EH (cell line): ENCODE measurements at regions not wholly inside any gene's neighbourhood (a gene's known extent, or its start where the extent isn't known, plus 50 kb on each side); places are given as distances from the start of the nearest gene placed in this dataset.

ENCODE experiments used
- DNase-seq: peaks from one replicate; pipeline ENCODE4 v3.0.0-alpha.2; 2015; ENCODE audit warnings: low read depth

DNA sequence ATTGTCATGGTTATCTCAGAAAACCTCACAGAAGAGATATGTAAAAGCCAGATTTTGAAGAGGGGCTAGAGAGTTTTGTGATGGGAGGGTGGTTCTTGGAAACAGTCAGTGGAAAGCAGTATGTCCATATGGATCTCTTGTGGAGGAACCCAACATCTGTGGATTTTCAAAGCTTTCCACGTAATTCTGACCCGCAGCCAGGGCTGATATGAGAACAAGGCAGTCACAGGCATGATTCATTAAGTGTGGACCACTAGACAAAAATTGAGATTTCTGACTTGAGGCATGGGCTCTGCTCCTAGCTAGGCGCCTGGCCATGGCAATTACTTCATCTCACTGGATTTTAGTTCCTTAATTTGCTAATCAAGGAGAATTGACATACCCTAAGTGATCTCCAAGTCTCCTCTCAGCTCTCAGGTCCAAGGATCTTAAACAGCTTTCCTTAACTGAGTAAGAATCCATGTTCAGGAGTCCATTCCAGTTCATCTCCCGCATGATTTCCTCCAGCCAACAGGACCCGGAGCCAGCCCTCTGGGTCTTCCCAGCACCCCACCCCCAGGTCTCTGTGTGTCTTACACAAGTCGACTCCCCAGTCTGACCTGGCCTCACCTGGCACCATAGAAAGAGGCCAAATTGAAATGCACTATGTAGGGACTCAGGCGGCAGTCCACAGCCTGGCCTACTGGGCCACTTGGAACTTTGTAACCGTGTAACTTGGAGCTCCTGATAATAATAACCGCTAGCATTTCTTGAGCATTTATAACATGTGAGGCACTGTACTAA lies 176.3 kb upstream of the PARP11 start:
- no peak for DNase-seq

DNA sequence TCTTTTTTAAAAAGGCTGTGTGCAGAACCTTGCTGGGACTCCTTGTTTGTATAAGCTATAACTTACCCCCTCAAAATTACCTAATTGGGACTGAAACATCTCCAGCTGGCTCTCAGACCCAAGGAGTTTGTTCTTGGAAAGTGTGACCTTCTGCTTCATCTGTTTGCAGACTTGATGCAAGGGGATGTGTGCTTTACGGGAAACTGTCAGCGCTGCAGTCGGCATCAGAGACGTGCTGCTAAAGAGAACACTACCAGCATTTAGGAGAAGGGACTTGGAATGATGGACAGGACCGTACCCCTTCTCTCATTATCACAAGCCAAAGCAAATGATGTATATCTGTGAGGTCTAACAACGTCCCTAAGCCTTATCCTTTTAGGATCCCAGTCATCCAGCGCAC lies 174.2 kb upstream of the PARP11 start:
- DNase-seq: no peak

DNA sequence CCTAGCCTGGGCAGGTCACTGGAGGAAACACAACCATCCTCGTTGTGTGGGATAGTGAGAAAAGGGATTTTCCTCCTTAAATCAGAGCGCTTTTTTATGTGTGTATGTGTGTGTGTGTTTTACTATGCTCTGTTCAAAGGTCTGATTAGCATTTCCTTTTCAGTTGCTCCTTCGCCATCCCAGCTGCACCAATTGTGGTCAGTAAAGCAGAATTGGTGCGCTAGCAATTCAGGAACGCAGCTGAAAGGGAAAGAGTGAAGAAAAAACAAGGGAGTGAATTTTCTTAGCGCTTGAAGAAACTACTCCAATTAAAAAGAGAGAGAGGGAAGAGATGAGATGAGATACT lies 173.3 kb upstream of the PARP11 start:
- DNase-seq: no peak

DNA sequence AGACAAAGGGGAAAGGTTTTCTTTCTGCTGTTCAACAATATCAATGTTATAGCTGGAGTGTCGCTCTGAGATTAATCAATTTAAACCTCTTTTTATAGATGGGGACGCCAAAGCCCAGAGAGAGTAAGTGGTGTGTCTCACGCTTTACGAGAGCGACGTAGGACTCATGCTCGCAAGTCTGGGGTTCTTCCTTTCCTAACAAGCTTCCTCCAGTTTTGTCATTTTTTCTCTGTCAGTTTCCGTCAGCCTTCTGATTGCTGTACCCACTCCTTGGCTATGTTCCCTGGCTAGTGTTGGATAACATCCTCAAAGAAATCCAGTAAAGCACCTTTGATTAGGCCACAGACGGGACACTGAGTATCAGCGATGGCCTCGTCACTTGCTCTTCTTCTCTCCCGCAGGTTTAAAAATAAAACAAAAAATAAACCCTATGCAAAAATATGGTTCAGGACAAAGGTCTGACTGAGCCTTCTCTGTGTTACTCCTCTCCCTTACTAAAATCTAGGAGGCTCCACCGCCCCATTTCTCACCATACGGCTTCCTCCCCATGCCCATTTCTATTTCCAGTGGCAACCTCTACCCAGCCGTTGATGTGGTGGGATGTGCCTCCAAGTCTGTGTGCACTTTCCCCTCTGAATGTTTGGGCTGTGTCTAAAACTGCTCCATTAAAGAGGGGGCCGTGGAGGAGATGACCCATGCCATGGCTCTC lies 172.7 kb upstream of the PARP11 start:
- no peak for DNase-seq

DNA sequence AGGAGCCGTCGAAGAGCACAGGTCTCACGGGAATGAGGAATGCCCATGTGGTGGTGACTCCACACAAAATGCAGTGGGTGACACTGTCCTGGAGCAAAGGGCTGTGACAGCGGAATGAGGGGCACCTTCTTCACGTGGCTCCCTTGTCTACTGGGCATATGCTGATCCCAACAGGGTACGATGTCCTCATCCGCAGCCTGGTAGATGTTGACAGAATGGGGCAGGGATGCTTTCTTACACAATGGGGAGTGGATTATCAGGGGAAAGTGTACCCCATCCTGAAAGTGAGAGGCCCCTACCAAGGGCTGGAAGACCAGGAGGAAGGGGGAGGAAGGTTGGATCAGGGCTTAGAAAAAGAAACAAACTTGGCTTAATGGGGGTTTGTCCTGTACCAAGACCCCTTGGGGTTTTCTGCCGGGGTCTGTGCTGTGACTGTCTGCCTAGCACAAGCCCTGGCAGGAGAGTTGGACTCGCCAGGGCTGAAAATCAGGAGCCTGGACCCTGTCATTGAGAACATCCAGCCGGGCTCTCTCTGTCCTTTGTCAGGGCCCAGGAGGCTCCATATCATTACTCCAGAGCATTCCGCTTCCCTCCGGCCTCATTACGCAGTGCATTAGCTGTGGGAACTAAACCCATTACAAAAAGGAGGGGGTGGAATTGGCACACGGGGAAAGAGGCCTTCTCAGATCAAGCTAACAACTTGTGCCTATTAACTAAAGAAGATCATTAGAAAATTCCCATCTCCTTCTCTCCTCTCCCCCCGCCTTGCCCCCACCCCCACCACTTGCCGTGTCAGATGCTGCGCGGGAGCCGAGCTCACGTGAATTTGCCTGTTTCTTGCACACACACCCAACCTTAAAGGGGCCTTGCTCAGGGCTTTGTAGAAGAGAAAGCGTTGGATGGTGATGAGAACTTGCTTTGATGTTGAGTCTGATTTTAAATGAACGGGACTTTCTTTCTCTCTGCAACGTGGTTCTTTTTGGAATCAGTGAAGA lies 171.8 kb upstream of the PARP11 start:
- DNase-seq: no peak

DNA sequence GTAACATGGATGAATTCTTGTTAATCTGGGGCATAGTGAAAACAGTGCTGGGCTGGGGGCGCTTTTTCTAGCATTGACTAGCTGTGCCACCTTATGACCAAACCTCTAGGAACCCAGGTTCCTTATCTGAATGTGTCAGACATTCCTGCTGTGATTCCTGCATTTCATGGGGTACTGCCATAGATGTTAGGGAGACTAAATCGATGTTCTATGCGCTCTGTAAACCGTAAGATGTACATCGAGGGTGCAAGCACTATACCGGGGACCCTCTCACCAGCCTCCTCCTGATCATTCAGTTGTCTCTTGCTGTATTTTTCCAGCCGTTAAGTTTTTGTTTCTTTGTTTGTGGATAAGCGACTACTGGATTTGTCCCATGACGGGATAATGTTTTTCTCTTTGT lies 170.9 kb upstream of the PARP11 start:
- DNase-seq: no peak

DNA sequence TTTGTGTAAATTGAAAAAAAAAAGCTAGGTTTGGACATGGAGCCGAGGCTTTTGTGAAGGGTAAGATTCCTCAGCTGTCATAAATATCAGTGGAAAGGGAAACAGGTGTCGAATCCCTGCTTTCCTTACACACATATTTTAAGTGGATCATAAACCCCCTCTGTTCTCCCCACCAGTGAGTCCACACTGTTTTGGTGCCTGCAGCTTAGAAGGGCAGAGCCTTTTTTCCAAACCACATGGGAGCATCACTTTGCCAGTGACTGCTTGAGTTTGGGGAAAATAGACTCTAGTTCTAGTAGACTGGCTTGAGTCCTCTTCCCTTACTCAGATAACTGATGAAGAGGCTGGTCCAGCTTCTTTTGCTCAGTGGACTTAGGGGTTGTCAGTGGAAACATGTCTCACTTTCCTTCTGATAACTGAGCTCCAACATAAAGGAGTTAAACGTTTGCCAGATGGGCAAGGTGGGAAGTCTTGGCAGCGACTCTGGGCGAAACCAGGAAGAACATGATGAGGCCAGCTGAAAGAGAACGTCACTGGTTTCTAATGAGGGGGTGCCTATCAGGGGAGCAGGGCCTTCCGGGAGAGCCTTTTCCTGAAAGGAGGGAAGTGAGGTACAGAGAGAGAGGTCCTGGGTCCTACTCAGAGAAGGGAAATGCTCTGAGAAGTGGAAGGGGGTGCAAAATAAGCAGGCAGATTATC lies 168.1 kb upstream of the PARP11 start:
- DNase-seq: no peak

DNA sequence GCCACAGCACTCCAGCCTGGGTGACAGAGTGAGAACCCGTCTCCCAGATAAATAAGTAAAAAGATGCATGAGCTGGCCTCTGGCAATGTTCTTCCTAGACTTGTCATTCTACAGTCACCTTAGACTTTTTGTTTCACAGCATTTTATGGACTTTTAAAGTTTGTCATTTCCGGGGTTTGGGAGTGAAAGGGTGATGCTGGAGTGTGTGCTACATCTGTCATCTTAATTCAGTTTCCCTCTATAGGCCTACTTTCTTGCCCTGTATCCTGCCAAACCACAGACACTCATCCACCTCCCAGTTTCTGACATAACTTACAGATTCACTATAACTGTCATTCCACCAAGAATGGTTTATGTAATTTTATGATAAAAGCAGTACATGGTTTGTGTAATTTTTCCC lies 166.7 kb upstream of the PARP11 start:
- DNase-seq: peak; percentile 2

DNA sequence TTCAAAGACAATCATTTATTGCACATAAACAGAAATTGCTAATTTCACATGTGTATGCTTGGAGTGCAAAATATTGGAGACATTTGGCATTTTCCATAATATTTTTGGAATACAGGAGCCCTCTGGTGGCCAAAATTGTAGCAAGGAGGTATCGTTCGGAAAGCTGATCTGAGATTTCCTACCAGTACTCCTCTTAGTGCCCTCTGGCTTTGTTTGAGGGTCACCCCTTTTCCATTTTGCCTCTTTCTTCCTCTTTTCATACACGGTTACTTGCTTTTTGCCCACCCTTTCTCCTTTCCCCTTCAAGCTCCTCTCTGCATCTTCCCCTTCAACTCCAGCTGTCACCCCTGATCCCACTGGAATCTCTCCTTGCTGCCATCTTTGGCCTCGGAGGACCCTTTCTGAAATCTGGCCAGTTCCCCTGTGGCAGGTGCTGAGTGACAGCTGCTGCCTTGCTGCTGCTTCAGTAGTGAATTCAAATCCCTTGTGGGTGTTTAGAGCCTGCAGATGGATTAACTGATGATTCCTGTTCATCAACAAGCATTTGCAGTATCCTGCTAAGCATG lies 164.6 kb upstream of the PARP11 start:
- DNase-seq: peak; percentile 54

DNA sequence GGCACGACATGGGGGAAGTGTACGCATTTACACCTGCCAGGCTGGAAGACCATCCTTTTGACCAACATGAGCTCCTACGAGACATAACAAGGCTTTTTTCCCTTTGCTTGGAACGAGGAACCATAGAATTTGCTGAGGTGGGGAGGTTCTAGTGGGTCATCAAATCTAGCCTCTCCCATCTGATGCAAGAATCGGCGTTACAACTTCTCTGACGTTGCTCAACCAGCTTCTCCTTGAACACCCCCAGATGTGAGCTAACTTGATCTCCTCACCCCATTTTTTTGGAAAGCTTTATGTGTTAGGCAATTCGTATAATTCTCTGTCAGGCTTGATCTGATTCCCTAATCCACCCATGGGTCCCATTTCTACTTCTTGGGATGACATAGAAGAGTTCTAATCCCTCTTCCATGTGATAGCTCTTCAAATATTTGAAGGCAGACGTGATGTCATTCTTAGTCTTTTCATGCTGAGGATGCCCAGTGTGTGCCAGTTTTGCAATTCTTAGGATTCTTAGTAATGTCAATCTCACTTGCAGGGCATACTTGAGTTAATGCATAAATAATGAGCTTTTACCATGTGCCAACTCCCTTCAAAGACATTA lies 163.6 kb upstream of the PARP11 start:
- DNase-seq: no peak

DNA sequence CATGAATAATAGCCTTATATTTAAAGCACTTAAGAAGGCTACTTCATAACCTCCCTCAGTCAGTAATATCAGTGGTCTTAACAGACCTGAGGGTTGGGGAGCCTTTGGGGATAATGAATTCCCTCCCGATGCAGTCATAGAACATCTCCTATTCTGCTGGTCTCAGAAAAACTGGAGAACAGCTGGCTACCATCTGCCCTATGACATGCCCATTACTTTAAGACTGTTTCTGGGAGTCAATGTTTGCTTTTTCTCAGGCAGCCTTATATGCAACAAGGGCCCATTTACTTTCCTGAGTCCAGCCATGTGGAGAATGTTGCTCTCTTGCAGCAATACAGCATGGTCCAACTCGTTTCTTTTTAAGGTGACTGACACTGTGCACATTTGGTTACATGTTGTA lies 161.7 kb upstream of the PARP11 start:
- DNase-seq: peak; percentile 6

DNA sequence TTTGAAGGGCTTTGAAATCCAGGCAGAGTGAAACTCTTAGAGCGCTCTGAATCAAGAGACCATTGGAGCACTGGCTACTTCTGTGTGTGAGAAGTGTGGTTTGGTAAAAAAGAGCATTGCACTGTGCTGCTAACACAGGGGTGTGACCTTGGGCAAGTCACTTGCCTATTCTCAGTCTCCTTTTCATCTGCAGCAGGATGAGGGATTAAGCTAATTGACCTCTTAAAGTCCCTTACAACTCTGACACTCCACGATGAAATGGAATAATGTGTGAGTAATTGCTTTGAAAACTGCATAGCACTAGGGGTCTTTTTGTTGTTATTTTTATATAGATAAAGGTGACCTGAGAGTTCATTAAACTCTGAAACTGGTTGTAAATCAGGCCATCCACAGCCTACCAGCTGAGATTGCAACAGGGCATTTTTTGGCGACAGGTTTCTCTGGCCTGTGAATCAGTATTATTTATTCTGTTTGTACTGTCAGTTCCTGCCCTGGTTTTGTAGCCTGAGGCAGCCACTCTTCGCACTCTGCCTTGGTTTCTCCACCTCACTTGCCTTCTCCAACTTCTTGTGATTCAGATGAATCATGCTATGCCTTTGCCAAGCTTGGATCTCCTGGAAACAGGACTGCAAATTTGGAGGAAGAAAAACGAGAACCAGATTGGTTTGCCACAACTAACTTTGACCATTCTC lies 159.9 kb upstream of the PARP11 start:
- DNase-seq: peak; percentile 33

DNA sequence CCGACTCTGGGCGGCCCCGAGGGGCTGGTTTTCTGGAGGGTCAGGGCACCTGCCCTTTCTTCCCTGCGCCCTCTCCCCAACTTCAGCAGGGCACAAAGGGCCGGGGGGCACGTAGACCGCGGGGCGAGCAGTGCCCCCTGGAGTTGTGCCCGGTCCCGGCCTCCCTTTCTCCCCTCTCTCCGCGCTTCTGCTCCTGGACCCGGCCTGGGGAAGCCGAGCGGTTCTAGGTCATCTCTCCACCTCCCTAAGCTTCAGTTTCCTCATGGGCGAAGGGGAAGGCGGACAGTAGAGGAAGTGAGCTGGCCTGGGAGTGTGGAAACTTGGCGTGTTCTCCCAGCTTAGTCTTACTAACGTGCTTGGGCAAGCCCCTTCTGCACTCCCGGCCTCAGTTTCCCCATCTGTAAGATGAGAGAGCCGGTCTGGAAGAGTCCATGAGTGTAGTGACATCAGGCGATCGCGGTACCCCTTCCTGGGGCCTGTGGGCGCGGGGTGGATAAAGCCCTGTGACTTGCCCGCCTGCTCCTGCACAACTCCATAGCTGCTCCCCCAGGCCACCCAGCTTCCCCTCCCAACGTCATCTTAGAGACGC lies 158.6 kb upstream of the PARP11 start:
- DNase-seq: peak; percentile 13

DNA sequence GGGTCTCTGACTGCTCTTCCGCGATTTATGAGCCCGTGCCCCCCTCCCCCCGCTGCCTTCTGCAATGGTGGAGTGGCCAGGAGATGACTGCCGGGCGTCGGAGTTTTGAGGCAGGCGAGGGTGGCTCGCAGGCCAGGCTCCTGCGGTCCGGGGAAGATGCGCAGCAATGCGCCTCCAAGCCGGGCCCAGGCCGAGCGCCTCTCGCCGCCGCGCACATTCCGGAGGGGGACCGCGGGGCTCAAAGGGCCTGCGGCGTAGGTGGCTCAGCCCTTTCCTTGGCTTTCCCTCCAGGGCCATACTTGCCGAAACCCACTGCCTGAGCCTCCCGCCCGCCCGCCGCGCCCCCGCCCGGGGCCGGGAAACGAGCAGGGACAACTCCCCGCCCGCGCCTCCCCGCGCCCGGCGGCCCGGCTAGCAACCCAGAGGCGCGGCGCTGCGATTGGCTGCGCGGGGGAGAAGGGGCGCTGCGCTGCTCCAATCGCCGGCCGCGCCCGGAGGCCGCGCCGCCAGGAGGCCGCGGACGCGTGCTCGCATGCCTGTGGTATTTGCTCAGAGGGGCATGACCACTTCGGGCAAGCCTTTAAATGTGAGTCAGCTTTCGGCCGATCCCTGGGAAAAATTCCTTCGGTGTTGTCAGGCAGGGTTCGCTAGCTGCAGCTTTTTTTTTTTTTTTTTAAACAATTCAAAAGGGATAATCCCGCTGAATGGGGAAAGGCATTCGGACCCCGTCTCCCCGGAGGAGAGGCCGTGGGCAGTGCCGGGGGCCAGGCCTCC lies 157.9 kb upstream of the PARP11 start:
- DNase-seq: peak; percentile 98

DNA sequence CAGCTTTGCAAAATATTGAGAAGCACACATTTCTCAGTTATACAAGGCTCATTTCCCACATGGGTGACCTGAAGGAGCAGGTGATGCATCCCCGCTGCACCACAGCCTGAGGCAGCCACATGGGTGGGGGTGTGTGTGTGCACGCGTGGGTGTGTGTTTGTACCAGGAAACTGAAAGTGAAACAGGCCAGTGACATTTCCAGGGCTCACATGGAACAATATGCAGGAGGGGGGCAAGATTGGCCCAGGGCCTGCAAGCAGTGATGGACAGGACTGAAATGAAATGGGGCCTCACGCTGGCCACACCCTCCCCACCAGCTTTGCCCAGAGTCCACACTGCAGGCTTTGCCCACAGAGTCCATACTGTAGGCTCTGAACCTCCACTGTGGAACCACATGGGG lies 154.2 kb upstream of the PARP11 start:
- DNase-seq: no peak

DNA sequence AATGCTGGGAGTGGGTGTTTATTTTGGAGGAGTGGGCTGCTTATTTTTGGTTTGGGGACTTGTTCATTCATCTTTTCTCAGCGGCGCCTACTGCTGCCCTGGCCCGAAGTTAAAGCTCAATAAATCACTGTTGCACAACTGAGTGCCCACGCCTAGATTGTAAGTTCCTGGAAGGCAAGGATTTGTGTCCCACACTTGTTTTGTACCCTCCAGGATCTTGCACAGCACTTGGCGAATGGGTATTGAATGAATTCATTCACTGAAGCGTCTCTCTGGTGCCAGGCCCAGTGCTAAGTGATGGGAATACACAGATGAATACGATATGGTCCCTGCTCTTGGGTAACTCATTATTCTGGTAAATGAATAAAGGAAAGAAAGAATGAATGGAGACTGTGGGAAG lies 153.3 kb upstream of the PARP11 start:
- no peak for DNase-seq

DNA sequence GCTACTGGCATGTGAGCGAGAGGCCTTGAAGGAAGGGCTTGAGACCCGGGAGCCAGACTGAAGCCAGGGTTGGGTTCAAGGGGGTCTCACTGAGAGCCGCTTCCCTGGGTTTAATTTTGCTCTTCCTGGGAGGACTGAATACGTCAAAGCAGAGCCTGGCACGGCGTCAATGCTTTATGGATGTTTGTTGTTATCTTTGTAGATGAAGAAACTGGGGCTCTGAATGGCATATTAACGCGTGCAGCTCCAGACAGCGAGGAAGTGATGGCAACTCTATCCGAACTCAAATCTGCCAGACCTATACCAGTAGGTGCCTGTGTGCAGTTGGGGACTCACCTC lies 152.8 kb upstream of the PARP11 start:
- DNase-seq: no peak

DNA sequence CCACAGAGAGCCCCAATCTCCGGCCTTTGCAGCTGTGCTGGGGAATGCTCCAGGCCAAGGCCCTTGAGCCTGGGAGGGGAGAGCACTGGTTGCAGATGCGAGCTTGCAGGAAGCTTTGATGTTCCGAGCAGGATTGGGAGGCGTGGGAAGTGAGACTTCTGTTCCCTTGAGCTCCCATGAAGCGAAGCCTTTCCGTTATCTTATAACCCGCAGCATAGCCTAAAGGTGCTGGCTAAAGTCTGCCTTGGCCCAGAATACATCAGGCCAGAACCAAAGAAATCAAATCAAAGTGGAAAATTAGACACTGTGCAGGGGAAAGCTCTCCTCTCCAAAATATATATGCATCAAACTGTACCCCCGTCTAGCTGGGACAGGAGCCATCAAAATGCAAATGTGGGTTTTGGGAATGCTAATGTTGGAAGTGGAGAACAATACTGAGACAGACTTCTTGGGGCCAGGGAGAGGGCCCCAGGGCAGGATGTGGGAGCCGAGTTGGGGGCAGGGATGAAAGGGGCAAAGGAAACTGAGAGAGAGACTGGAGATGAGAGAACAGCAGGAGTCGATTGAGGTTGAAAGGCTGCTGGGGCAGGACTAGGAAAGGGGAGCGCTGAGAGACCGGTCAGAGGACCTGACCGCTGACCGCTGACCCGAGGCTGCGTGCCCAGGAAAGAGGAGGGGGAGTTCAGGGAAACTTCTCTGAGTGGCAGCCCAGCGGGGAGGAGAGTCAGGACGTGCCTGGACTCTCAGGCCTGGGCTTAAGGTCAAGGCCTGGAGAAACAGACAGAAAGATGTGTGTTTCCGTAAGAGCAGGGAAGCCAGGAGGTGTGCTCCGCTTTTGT lies 152.2 kb upstream of the PARP11 start:
- peak; percentile 4 for DNase-seq

DNA sequence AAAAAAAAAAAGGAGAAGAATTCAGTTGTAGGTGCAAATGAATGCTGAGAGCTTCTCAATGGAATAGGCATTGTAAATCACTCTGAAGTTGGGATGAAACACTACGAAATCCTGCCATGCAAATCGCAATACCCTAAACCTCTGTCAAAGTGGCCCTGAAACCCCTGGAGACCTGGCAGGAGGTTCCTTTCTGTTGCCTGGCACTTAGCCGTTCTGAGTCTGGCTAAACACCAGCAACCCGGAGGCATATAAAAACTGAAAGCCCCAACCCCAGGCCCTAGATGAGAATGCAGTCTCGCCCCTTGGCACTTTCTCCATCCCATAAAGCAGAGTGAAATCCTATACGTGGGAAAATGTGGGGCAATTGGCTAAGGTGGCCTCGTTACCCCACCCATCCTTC lies 151.5 kb upstream of the PARP11 start:
- no peak for DNase-seq
